Cerebellar cortex (tissue), 1 donor: ENCODE measurements at regions not wholly inside any gene's neighbourhood (a gene's known extent, or its start where the extent isn't known, plus 50 kb on each side); places are given as distances from the start of the nearest gene placed in this dataset.
"Not testable (repeated sequence)": the region's sequence is repeated elsewhere in the genome, so short reads cannot be mapped to it uniquely, and the experiment has no call there.

Experiments used
- DNase-seq: peaks from one replicate; pipeline ENCODE4 v3.0.0-alpha.2; 2015; ENCODE audit warnings: low spot score

- no peak for DNase-seq
These were observed 637.1 kb downstream of the UTRN start for GRCh38 chr6:144922120-144922722.

DNA sequence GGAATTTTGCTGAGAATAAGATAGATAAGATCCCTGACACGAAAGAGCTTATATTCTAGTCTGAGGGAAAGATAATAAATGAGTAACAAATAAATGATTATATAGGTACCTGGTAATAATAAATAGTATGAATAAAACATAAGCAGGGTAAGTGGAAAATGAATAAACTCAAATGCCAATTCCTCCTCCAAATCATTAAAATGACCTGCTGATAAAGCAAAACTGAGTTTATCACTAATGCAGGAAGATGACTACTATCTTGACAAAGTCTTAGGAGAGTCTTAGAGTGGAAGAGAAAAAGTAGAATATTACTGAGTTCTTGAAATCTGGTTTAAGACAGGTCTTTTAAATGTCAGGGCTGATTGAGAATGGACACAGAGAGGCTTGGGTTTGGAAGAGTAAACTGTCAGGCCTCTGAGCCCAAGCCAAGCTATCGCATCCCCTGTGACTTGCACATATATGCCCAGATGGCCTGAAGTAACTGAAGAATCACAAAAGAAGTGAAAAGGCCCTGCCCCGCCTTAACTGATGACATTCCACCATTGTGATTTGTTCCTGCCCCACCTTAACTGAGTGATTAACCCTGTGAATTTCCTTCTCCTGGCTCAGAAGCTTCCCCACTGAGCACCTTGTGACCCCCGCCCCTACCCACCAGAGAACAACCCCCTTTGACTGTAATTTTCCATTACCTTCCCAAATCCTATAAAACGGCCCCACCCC is 637.8 kb downstream of the UTRN start:
- DNase-seq, result not testable (repeated sequence)

DNA sequence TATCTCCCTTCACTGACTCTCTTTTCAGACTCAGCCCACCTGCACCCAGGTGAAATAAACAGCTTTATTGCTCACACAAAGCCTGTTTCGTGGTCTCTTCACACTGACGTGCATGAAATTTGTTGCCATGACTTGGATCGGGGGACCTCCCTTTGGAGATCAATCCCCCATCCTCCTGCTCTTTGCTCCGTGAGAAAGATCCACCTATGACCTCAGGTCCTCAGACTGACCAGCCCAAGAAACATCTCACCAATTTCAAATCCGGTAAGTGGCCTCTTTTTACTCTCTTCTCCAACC is 638.3 kb downstream of the UTRN start:
- not testable (repeated sequence) for DNase-seq

DNA sequence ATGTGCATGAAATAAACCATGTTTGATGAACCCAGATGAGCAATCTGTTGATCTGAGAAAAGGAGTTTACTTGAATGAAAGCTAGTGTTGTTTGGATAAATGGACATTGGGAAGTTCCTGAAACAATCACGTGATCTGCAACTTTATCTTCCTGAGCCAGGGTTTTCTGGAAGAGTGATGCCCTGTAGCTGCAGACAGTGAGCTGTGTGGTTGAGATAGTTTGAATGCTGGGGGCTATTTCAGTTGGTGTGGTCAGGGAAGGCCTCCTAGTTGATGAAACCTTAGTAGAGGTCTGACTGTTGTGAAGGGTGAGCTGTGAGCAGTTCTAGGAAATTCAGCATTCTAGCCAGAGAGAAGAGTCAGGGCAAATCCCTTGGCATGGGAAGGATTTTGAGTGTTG is 643.7 kb downstream of the UTRN start:
- DNase-seq, result no peak

DNA sequence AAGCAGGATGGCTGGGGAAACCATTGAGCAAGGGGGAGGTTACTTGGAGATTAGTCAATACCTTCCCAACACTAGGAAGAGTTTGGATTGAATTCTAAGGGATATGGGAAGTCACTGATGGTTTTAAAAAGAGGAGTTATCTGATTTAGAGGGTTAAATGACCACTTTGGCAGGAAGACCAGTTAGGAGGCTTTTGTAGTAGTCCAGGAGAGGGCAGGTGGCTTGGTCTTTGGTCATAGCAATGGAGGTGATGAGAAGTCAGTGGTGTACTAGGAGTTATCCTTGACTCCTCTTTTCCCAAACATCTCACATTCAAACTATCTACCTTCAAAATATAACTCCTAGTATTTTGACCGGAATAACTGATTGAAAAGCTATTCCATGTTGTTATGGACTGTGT is 644.1 kb downstream of the UTRN start:
- DNase-seq, result no peak

- peak; percentile 7 for DNase-seq
These were observed 646.3 kb downstream of the UTRN start for GRCh38 chr6:144931172-144932035.

DNA sequence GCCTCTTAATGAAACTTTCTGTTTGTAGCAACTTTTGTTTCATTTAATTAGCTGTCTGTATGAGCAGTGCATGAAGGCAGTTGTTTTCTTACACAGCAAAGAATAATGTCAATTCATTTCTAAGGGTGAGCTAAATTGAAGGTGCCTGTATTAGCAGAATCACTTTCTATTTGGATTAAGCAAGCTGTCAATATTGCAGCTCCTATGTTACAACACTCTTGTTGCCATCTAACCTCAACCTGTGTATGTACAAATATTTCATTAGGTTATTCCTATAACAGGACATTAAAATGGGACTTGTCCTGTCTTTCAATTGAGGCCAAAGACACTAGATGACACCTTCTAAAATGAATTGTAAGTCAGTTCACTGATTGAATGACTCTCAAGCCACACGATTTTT is 647.5 kb downstream of the UTRN start:
- DNase-seq, result no peak

- no peak for DNase-seq
These were observed 650.0 kb downstream of the UTRN start for GRCh38 chr6:144935181-144935580.

- DNase-seq, result no peak
These were observed 650.5 kb downstream of the UTRN start for GRCh38 chr6:144935661-144936060.

DNA sequence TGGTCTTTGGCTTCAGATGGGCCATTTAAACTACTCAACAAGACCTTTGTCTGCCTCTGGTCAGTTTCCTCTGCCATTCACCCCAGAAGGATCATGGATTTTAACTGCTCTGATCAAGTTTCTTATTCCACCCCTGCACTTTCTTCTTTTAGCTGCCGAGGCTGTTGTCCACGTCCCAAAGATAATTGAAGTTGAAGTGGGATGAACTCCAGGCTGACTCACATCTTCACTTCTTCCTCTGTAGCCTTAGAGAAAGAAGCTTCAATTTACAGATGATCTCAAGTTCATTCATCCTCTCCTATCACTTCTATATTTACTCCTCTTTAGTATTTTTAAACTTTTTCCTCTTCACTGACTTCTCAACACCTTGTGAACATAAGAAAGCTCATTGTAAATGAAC is 651.6 kb downstream of the UTRN start:
- DNase-seq, result no peak

DNA sequence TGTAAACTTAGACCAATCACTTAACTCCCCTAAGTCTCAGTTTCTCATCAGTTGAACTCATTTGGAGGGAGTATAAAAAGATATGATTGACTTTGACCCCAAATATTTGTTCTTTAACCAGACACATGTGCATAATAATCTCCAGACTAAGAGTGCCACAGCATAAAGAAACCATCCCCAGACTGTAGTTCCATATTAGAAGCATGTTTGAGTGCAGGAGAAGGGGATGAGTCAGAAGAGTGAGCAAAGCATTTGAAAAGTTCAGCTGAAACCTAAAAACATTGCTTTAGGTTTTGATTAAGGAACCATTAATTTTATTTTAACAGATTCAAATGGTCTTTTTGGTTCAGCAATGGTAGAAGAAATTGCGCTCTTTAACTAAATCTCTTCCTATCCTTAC is 654.8 kb downstream of the UTRN start:
- DNase-seq, result no peak

DNA sequence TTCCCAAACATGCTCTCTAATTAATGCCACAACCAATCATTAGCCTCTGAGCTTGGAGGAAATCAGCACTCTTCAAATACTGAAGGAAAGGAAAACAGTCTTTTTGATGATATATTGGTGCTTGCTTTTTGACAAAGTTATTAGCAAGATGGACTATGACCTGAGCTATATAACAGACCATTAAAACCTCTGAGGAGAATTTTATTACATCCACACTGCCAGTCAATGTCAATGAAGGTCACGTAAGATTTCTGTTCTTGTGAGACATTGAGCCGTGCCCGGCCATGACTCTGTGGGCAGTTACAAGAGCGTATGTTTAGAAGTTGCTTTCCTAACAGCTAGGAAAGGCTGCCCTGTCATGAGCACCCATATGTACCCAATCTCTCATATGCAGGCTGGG is 659.0 kb downstream of the UTRN start:
- no peak for DNase-seq

DNA sequence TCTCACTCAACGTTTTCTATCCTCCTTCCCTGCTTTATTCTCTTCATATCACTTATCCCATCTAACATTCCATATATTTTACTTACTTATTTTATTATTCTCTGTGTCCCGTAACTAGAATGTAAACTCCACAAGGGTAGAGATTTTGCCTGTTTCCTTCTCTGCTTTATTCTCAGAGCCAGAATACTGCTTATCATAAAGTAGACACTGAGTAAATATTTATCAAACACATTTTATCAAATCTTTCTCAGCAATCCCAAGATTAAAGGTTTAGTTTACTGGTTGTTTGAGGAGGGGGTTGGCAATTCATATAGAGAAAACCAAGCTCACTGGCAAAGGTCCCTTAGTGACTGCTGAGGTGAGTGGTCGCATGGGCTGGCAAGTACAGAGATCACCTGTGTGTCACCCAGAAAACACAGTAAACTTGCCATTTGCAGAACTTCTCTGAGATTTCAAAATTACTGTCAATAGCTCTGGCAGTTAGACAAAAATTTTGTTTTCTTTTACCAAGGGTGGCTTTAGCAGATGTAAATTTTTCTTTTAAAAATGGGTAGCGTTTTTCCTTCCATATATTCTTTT is 662.4 kb downstream of the UTRN start:
- no peak for DNase-seq

DNA sequence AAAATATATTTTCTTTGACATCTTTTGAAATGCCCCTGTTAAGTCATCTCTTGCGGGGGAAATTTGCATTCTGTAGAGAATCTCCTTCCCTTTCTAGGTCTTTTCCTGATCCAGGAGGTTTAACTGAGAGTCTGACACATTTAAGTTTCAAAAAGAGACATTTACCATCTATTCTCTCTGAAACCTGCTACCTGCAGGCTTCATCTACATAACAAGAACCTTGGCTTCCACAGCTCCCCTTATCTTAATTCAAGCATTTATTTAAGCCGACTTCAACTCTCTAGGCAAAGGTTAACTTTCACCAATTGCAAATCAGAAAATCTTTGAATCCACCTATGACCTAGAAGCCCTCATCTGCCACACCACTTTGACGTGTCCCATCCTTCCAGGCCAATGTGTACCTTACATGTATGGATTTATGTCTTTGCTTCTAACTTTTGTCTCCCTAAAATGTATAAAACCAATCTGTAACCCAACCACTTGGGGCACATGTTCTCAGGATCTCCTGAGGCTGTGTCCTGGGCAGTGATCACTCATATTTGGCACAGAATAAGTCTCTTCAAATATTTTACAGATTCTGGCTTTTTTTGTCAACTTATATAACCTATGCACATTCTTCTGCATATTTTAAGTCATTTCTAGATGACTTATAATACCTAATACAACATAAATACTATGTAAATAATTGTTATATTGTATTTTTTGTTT is 666.7 kb downstream of the UTRN start:
- no peak for DNase-seq

GRCh38 chr6:144952456-144953240 is 667.5 kb downstream of the UTRN start:
- no peak for DNase-seq

DNA sequence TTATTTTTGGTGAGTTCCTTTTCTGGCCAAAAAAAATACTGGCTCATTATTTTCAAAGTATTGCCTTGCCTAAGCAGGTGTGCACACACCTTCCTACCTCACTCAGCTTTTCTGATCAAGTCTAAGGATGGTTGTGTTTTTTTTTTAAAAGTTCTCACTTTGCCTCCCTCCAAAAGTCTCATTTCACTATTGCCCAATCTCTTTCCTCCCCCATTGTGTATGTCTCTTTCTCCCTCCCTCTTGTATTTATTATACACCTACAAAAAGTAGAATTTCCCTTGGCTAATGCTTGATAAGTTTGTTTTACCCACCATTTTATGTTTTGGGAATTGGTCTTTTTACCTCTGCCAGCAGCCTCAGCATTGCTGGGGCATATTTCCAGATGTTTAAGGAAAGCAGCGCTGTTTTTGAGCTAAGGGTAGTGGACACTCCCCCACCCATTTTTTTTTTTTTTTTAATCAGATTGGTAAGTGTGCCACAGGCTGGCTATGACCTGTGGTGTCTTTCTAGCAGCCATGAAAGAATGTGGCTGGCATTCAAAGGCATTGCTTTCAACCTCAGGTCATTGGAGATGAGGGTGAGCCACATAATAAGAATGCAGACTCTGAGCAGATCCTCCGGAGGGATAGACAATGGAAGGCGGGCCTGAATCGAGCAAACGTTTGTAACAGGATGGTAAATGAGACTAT is 668.6 kb downstream of the UTRN start:
- no peak for DNase-seq

DNA sequence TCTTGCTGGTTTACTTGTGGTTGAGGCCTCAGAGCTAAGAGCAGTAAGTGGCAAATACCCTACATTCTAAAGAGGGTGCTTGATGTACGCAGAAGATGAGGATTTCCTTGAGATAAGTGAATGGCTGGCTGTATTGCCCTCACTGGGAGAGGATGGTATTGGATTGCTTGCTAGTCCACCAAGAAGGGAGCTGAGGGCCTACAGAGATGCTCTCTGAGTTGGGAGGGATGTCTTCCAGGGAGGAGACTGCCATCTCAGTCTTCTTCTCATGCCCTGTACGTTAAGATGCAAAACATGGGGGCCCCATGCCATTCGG is 669.1 kb downstream of the UTRN start:
- no peak for DNase-seq

DNA sequence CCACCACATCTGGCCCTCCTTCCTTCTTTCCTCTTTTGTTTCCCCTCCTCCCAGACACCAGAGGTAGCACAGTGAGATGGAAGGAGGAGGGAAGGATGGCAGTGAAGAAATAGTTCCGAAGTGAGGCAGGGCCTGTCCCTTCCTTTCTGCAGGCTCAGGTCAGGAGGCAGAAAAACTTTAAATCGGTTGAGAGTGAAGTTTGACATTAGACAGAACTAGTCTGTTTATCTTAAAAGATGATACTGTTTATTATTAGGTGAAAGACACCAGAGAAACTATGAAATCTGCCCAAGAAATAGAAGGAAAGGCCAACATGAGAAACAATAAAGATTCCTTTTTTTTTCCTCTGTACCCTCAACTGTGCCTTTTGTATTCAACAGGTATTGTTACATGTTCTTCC is 670.3 kb downstream of the UTRN start:
- DNase-seq, result no peak

DNA sequence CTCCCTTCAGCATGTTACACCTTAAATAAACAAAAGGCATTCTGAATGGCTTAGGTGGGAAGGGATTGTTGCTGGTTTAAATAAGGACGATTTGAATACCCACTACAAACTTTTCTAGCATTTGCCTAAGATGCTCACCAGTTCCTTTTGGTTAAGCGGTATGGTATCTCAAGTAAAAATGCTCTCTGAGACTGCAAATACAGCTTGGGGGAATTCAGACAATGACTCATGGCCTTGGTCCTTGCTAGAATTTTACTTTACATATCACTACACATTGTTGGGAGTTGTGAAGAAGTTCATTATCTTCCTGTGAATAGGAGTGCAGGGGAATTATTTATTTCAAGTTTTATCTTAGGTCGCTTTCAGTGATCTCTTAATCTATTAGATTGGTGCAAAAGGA is 670.7 kb downstream of the UTRN start:
- DNase-seq, result no peak

DNA sequence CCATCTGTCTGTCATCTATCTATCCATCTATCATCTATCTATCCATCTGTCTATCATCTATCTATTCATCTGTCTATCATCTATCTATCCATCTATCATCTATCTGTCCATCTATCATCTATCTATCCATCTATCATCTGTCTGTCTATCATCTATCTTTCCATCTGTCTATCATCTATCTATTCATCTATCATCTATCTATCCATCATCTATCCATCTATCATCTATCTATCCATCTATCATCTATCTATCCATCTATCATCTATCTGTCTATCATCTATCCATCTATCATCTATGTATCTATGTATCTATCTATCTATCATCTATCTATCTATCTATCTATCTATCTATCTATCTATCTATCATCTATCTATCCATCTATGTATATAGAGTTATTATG is 671.6 kb downstream of the UTRN start:
- DNase-seq, result not testable (repeated sequence)
